IPS-18c (cell line): ENCODE measurements at regions not wholly inside any gene's neighbourhood (a gene's known extent, or its start where the extent isn't known, plus 50 kb on each side); places are given as distances from the start of the nearest gene placed in this dataset.
"Not testable (repeated sequence)": the region's sequence is repeated elsewhere in the genome, so short reads cannot be mapped to it uniquely, and the experiment has no call there.

Experiments used
- H3K4me3 ChIP-seq: 2 replicates; pipeline ENCODE4 v1.7.0; 2013; ENCODE audit warnings: low read depth, mild to moderate bottlenecking, low read length, moderate library complexity; ENCODE audit not compliant: insufficient read depth
- H3K9me3 ChIP-seq: one replicate; pipeline ENCODE4 v1.6.1; 2013; ENCODE audit warnings: mild to moderate bottlenecking, low read length, moderate library complexity; ENCODE audit not compliant: control insufficient read depth, insufficient read depth

DNA sequence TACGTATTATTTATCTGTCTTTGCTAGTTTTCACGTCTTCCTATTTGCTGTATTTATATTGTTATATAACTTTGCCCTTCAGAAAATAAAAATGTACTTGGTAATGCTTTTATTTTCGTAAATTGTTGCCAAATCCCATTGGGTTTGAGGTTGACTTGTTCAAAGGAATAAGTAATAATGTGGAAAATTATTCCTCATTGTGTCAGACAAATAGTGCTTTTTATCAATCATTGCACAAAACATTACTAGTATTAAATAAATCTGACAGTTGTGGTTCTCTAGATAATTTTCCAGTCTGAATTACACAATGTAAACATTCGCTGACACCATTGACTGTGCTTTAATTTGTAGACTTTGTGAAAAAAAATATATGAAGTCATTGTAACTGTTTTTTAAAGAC lies 798.3 kb upstream of the TMEFF2 start:
- H3K4me3 ChIP-seq: no peak overlapping the region
- no peaks in the 10 kb centered on the region for H3K9me3 ChIP-seq

DNA sequence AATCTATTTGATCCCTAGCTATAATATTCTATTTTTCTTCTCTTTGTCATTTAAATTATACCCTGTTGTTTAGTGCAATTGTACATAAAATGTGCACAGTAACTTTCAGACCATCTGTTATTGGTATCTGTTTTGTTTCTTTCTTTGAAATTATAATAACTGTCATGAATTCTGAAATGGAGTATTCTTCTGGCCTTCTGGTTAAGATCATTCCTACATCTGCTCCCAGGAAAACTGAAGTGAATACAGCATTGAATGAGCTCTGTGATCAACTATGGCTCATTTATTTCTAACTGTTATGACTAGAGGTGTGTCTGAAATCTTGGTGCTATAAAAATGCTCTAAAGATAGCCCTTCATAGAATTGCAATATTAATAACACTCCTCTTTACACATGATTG lies 788.4 kb upstream of the TMEFF2 start:
- H3K9me3 ChIP-seq: no peaks in the 10 kb centered on the region
- H3K4me3 ChIP-seq: no peak overlapping the region

DNA sequence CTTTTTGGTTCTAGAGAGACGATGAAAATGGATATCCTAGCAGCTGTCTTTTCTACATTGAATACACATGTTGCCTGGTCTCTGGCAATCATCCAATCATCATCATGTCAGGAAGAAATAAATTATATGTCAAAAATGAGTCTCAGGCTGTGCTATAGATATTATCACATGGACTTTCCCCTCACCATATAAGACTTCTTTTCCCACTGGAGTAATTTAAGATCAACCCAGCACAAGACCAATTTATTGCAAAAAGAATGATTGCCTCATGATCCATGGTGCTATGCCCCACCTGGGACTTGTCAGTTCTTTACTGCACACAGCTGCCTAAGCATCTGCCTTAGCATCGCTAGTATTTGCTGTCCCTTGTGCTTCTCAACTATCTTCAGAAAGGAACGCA lies 783.7 kb upstream of the TMEFF2 start:
- no peak overlapping the region for H3K4me3 ChIP-seq

DNA sequence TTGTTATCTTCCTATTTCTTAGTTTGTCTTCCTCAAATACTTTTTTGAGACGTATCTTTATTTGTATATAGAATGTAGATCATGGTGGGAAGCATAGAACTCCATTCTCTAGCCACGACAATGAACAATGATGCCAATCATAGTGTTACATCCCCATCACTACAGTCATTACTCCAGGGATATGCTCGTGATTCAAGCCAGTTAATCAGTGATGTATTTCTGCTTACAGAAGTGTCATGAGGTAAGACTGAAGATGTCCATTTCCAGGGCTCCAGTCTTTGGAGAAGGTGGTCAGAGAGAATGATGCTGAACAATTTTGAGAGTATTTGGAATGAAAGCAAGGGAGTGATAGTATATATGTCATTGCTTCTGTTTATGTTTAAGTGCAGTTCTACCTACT lies 777.2 kb upstream of the TMEFF2 start:
- Histone ChIP-seq H3K9me3 (no peaks in the 10 kb centered on the region), H3K4me3 (no peak overlapping the region)

More for the DNA sequence above, 783.7 kb upstream of the TMEFF2 start:
- no peaks in the 10 kb centered on the region for H3K9me3 ChIP-seq

DNA sequence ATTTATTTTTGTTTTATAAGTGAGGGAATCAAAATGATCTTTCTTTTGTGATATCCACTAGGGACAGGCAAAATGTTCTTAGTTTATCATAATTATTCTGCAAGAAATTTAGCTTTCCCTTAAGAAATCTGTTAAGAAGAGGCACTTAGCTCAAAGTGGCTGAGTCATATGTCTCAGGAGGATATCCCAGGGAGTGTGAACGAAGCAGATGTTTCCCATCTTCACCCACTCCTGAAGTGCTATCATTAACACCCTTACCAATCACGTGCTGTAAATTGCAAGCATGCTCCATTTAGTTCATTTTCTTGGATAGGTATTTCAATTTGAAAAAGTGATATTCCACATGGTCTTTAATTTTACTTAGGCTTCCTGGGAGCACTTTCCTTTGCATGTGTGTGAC lies 774.3 kb upstream of the TMEFF2 start:
- Histone ChIP-seq H3K9me3 (no peaks in the 10 kb centered on the region), H3K4me3 (no peak overlapping the region)

DNA sequence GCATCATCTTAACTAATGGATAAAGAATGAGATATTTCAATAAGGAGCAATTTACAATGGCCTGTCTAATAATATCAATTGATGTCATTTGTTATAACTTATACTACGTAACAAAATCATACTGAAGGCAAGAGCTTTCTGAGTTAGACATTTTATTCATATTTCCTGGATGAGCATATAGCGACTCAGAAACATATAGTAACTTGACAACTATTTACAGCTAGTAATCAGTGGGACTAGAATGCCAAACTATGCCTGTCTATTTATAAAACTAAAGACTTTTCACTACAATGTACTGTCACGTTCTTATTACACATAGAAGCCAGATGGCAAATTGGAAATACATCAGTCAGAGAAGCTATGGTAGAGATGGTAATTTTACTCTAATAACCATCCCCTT lies 766.2 kb upstream of the TMEFF2 start:
- H3K9me3 ChIP-seq: no peaks in the 10 kb centered on the region
- H3K4me3 ChIP-seq: no peak overlapping the region

DNA sequence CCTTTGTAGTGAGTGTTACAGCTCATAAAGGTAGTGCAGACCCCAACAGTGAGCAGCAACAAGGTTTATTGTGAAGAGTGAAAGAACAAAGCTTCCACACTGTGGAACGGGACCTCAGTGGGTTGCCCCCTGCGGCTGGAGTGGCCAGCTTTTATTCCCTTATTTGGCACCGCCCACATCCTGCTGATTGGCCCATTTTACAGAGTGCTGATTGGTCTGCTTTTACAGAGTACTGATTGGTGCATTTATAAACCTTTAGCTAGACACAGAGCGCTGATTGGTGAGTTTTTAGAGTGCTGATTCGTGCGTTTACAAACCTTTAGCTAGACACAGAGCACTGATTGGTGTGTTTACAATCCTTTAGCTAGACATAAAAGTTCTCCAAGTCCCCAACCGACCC lies 763.9 kb upstream of the TMEFF2 start:
- not testable (repeated sequence) for H3K9me3 ChIP-seq

DNA sequence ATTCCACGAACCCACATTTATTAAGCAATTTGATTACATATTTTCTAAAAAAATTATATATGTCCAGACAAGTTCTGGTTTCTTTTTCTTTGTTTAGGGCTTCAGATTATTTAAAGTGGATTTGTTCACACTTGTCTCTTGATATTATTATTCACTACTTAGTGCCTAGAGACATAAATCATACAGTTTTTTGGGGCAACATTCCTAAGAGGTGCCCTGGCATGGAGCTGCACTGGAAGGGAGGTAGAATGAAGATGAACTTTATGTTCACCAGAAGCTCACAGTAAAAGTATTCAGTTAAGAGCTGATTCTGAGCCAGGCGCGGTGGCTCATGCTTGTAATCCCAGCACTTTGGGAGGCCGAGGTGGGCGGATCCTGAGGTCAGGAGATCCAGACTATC lies 762.7 kb upstream of the TMEFF2 start:
- H3K9me3 ChIP-seq: no peaks in the 10 kb centered on the region
- H3K4me3 ChIP-seq: no peak overlapping the region

More for the DNA sequence above, 763.9 kb upstream of the TMEFF2 start:
- not testable (repeated sequence) for H3K4me3 ChIP-seq

DNA sequence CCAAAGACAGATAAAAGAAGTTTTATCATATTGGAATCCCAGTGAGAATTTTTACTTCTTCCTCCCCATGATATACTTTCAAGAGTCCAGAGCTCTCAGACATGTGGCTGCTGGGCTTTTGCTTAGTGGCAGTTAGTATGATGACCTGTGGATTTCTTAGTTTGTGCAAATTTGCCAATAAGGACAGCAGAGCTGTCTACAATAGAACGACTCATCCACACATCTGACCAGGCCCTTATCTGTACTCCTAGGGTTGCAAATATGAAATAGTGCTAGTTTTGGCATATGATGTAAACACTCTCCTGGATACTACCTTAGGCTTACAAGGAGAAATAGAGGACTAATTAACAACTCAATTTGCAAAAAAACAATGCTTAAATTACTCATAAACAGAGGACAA lies 758.4 kb upstream of the TMEFF2 start:
- Histone ChIP-seq H3K4me3 (no peak overlapping the region), H3K9me3 (no peaks in the 10 kb centered on the region)

DNA sequence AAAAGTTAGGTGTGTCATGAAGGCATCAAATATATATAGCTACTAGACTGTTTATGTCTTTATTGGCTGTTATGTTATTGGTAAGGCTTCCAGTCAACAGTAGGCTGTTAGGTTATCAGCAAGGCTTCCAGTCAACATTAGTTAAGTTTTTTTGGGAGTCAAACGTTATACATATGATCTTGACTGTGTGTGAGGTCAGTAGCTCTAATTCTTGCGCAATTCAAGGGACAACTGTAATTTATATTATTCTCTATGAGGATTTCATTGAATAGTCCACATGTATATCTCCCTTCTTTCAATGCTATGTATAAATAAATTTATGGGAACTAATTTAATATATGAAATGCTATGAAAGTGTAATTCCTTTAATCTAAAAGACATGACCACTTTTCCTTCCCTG lies 757.5 kb upstream of the TMEFF2 start:
- Histone ChIP-seq H3K9me3 (no peaks in the 10 kb centered on the region), H3K4me3 (no peak overlapping the region)

DNA sequence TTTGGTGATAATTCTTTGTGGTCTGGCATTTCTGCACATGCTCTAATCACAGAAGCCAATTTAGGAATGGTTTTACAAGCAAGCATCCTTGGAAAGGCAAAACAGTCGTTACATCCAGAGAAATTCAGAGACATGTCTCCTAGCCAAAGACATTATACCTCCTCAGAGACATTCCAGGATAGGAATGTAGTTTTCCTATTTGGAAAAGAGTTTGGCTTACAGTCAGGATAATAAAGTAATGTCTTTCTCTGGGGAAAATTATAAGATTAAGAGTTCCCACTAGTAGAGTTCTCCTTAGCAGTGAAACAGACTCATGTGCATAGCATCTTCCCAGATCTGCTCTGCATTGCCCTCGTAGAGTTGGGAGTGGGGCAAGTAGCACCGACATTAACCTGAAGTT lies 753.6 kb upstream of the TMEFF2 start:
- H3K9me3 ChIP-seq: no peaks in the 10 kb centered on the region

DNA sequence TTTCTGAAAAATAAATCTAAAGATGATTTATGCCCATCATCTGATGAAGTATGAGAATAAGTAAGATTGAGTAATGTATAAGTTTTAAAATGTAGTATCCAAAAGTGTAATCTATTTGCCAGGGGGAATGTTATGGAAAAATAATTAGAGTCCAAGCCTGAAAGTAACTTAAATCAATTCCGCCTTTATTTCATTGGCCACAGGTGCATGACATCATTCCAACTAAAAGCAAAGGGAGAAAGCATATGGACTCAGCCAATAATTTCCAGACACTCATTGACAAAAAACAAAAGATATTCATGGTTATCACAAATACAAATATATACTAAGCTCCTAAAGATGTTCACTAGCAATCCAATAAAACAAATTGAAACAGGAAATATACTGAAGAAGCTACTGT lies 752.6 kb upstream of the TMEFF2 start:
- H3K4me3 ChIP-seq: no peak overlapping the region

More for the DNA sequence above, 753.6 kb upstream of the TMEFF2 start:
- H3K4me3 ChIP-seq: no peak overlapping the region

DNA sequence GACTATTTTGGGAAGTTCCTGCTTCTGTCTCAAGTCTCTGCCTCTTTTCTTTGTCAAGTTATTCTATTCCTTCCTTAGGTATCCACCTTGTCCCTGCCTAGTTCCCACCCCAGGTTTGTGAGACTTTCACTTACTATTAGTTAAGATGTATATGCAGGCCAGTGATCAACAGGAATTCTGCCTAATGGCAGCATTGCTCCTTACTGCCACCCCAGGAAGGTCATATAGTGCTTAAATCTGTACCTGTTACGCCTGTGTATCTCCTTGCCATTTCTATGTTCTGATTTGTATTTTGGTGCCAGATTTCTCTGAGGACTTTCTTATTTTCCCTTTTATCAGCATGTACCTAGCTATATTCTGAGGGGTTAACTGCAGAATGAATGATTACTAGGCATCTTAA lies 746.0 kb upstream of the TMEFF2 start:
- H3K4me3 ChIP-seq: no peak overlapping the region
- H3K9me3 ChIP-seq: no peaks in the 10 kb centered on the region

More for the DNA sequence above, 752.6 kb upstream of the TMEFF2 start:
- H3K9me3 ChIP-seq: no peaks in the 10 kb centered on the region

DNA sequence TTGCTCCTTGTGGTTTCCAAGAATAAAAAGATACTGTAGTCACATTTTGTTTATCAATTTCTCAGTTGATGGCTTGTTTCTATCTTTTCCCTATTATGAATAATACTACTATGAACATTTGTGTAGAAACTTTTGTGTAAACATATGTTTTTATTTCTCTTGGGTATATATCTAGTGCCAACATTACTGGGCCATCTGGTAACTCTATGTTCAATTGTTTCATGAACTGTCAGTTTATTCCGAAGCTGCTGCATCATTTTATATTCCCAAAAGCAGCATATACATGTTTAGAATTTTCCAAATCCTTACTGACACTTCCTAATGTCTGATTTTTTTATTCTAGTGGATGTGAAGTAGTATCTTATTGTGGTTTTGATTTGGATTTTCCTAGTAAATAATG lies 737.6 kb upstream of the TMEFF2 start:
- Histone ChIP-seq H3K9me3 (no peaks in the 10 kb centered on the region), H3K4me3 (no peak overlapping the region)

DNA sequence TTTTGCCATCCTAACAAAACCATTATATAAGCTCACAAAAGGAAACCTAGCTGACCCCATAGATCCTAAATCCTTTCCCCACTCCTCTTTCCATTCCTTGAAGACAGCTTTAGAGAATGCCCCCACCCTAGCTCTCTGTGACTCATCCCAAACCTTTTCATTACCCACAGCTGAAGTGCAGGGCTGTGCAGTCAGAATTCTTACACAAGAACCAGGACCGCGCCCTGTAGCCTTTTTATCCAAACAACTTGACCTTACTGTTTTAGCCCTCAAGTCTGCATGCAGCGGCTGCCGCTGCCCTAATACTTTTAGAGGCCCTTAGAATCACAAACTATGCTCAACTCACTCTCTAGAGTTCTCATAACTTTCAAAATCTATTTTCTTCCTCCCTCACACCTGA lies 726.9 kb upstream of the TMEFF2 start:
- not testable (repeated sequence) for H3K9me3 ChIP-seq, H3K4me3 ChIP-seq

DNA sequence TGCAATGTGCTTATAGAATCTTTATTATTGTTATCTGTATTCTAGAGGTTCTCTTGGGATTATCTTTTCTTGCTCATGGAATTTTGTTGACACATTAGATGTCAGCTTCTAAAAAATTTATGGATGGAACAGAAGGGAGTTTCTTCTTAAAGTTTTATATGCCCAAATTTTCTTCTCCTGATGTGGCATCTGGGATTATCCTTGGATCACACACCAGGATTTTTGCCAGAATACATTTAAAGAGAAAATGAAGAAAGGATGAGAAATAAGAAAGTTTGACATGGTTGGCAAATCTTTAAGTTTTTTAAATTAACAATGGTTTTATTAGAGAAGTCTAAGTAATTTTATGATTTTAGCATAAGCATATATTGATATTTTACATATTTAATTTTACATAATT lies 706.7 kb upstream of the TMEFF2 start:
- no peak overlapping the region for H3K4me3 ChIP-seq
- H3K9me3 ChIP-seq: no peaks in the 10 kb centered on the region

DNA sequence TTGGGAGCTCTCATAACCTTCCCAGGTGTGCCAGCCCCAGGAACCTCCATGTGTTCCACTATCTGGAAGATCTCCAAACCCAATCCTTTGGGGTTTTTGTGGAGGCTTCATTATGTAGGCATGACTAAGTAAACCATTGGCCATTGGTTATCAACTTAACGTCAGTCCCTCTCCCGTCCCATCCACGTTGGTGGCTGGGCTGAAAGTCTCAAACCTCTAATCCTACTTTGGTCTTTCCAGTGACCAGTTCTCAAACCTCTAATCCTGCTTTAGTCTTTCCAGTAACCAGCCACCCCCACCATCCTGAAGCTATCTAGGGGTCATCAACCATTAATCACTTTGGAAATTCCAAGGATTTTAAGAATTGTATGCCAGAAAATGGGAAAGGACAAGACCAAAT lies 704.7 kb upstream of the TMEFF2 start:
- H3K4me3 ChIP-seq: no peak overlapping the region

DNA sequence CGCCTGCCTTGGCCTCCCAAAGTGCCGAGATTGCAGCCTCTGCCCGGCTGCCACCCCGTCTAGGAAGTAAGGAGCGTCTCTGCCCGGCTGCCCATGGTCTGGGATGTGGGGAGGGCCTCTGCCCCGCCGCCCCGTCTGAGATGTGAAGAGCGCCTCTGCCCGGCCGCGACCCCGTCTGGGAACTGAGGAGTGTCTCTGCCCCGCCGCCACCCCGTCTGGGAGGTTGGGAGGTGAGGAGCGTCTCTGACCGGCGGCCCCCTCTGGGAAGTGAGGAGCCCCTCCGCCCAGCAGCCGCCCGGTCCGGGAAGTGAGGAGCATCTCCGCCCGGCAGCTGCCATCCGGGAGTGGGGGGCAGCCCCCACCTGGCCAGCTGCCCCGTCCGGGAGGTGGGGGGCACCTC lies 699.2 kb upstream of the TMEFF2 start:
- H3K4me3 ChIP-seq, H3K9me3 ChIP-seq: not testable (repeated sequence)

More for the DNA sequence above, 704.7 kb upstream of the TMEFF2 start:
- H3K9me3 ChIP-seq: no peaks in the 10 kb centered on the region

DNA sequence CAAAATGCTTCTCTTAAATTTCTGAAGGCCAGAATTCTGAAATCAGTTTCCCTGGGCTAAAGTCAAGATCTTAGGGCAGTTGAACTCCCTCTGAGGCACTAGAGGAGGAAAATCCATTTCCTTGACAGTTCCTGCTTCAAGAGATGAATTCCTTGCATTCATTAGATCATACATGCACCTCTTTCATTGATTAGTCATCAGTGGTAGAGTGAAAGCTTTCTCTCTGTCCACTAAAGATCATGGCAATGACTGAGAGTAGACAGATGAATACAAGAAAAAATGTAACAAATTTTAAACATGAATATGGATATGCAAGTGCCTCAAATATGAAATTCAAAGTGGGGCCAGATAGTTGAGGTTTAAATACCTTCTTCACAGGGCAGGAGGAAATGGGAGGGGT lies 693.4 kb upstream of the TMEFF2 start:
- H3K9me3 ChIP-seq: no peaks in the 10 kb centered on the region
- H3K4me3 ChIP-seq: no peak overlapping the region

DNA sequence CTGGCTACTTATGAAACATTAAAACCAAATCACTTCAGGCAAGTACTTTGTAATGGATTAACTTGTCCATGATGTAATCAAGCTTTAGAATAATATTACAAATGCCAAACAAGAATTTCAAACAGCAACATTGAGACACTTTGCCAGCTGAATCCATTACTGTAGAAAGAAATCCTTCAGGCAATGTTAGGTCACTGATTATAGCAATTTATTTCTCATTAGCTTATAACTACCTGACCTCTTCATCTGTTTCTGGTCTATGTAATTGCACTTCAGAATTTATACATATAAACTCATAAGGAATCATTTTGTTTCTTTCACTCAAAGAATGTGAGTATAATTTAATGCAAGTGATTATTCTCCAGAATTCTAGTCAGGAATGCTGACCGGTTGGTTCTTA lies 692.6 kb upstream of the TMEFF2 start:
- no peaks in the 10 kb centered on the region for H3K9me3 ChIP-seq
- no peak overlapping the region for H3K4me3 ChIP-seq
